Epithelial cell of proximal tubule (primary cell): ENCODE measurements at regions not wholly inside any gene's neighbourhood (a gene's known extent, or its start where the extent isn't known, plus 50 kb on each side); places are given as distances from the start of the nearest gene placed in this dataset.

Experiments used
- DNase-seq: peaks from one replicate; pipeline ENCODE4 v3.0.0-alpha.2; 2011; ENCODE audit warnings: low read depth
- H3K4me3 ChIP-seq: 2 replicates; pipeline ENCODE4 v1.5.1; 2011; ENCODE audit warnings: low read depth, mild to moderate bottlenecking, low read length
- TF ChIP-seq, protein P1 (sequence below): conservative IDR thresholded peaks from 2 replicates; pipeline ENCODE4 v1.5.1; 2012; ENCODE audit warnings: low read depth, mild to moderate bottlenecking, low read length

GRCh38 chr22:48354096-48354495 is 1473.6 kb downstream of the BRD1 start:
- TF ChIP-seq, protein P1, sequence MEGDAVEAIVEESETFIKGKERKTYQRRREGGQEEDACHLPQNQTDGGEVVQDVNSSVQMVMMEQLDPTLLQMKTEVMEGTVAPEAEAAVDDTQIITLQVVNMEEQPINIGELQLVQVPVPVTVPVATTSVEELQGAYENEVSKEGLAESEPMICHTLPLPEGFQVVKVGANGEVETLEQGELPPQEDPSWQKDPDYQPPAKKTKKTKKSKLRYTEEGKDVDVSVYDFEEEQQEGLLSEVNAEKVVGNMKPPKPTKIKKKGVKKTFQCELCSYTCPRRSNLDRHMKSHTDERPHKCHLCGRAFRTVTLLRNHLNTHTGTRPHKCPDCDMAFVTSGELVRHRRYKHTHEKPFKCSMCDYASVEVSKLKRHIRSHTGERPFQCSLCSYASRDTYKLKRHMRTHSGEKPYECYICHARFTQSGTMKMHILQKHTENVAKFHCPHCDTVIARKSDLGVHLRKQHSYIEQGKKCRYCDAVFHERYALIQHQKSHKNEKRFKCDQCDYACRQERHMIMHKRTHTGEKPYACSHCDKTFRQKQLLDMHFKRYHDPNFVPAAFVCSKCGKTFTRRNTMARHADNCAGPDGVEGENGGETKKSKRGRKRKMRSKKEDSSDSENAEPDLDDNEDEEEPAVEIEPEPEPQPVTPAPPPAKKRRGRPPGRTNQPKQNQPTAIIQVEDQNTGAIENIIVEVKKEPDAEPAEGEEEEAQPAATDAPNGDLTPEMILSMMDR: no peak
- no peak overlapping the region for H3K4me3 ChIP-seq
- DNase-seq: no peak

GRCh38 chr22:48353116-48353947 is 1474.3 kb downstream of the BRD1 start:
- TF ChIP-seq, protein P1: no peak
- DNase-seq: no peak
- H3K4me3 ChIP-seq: no peak overlapping the region

- no peak overlapping the region for H3K4me3 ChIP-seq
- TF ChIP-seq, protein P1: no peak
- DNase-seq: no peak
Measured at GRCh38 chr22:48352086-48352911, 1475.4 kb downstream of the BRD1 start.

DNA sequence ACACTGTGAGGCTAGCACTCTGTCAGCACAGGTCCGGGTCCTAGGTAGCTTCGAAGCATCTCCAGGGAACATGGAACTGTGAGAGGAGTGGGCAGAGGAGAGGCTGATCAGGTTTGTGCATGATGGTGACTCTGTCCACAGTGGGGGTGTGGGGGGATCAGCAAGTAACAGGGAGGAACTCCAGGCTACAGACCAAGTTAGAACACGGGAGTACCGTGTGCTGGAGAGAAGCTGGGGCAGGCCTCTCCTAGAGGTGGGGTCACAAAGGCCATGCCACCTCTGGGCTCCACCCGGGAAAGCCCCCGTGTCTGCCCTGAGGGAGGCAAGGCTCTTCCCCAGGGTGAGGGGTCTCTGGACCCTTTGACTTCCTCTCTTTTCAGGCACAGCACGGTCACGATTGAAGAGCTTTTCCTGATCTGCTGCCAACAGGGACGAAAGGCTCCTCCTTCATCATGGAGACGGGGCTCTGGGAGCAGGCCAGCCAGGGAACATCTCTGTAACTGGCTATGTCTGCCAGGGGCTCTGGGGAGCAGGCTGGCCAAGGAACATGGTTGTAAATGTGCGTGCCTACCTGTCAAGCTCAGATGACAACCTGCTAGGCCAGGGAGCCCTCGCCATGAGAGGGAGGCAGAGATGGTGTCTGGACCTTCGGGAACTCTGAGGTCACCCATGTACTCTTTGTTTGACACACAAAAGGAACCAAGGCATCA is 1476.1 kb downstream of the BRD1 start:
- no peak for DNase-seq
- TF ChIP-seq, protein P1: no peak

DNA sequence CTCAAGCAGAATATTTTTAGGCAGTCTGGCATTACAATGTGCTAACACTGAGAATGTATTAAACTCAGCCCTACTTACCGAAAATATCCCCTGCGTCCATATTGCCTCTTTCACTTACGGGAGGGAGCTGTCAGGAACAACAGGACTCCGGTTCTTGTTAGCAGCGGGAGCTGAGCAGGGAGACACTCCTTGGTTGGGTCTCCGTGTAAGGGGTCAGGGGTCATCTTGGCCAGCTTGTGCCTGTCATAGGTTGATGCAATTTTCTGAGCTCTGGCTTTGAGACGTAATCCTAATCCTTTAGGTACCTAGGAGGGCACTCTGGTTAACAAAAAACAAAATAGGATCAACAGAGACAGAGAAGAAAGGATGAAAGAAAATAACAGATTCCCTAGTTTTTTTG is 1477.2 kb downstream of the BRD1 start:
- DNase-seq: no peak
- TF ChIP-seq, protein P1: no peak

More for the DNA sequence above, 1476.1 kb downstream of the BRD1 start:
- no peak overlapping the region for H3K4me3 ChIP-seq

DNA sequence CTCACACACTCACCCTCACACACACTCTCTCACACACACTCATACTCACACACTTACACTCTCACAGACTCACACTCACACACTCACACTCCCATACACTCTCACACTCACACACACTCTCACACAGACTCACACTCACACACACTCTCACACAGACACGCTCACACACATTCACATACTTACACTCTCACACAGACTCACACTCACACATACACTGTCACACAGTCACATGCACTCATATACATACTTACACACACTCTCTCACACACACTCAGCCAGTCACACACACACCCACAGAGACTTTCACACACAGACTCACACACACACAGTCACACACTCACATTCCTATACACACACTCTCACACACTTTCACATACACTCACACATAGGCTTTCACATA is 1478.8 kb downstream of the BRD1 start:
- TF ChIP-seq, protein P1: no peak
- no peak overlapping the region for H3K4me3 ChIP-seq
- DNase-seq: no peak

More for the DNA sequence above, 1477.2 kb downstream of the BRD1 start:
- no peak overlapping the region for H3K4me3 ChIP-seq
